Stimulated activated CD8-positive, alpha-beta memory T cell treated with anti-CD3 and anti-CD28 coated beads, Interleukin-2, amount 100 ng/mL, for 48 hours (primary cell): ENCODE measurements at regions not wholly inside any gene's neighbourhood (a gene's known extent, or its start where the extent isn't known, plus 50 kb on each side); places are given as distances from the start of the nearest gene placed in this dataset.
"Not testable (repeated sequence)": the region's sequence is repeated elsewhere in the genome, so short reads cannot be mapped to it uniquely, and the experiment has no call there.

Experiments
- DNase-seq, 2 donors: peaks; one replicate each; pipeline ENCODE4 v3.0.0-alpha.2; 2020; ENCODE audit warnings: low read depth in 2 of 2

GRCh38 chr5:56422076-56422762 is 189.1 kb upstream of the ANKRD55 start:
- no peak for DNase-seq

GRCh38 chr5:56421246-56422075 is 188.3 kb upstream of the ANKRD55 start:
- no peak for DNase-seq

- DNase-seq: no peak
Measured at GRCh38 chr5:56420323-56420722, 187.2 kb upstream of the ANKRD55 start.

GRCh38 chr5:56419667-56420066 is 186.5 kb upstream of the ANKRD55 start:
- no peak for DNase-seq

- no peak for DNase-seq
Measured at GRCh38 chr5:56415356-56415765, 182.2 kb upstream of the ANKRD55 start.

DNA sequence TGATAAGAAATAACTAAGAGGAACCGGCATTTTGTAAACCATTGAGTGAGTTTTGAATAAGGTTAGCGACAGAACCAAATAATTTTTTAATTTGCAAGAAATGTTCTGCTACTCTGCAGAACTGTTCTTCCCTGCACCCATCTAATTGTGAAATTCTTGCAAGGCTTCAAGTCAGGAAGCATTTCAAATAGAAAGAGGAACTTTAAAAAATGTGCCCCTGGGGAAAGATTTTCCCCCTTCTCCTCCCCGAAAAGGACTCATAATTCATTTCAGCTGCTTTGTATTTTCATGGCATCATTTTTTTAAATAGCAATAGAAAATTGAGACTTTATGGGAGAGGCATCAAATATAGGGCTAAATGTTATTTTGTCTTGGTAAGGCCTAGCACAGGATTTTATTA is 180.9 kb upstream of the ANKRD55 start:
- no peak for DNase-seq

DNA sequence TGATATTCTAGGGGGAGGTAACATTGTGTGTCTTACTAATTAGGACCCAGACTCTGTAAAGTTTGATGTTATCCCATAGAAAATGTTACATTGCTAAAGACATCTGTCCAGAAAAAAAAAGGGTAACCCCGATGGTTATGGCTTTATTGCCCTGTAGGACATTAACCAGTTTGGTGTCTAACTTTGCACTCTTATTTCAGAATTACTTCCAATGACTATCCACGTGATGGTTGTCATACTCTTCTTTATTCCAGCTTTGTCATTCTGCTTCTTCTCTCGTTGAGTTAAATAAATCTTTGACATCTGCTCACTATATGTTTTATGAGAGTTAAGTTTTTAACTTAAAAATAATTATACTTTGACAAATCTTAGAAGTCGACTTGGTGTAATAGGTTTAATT is 180.4 kb upstream of the ANKRD55 start:
- no peak for DNase-seq

DNA sequence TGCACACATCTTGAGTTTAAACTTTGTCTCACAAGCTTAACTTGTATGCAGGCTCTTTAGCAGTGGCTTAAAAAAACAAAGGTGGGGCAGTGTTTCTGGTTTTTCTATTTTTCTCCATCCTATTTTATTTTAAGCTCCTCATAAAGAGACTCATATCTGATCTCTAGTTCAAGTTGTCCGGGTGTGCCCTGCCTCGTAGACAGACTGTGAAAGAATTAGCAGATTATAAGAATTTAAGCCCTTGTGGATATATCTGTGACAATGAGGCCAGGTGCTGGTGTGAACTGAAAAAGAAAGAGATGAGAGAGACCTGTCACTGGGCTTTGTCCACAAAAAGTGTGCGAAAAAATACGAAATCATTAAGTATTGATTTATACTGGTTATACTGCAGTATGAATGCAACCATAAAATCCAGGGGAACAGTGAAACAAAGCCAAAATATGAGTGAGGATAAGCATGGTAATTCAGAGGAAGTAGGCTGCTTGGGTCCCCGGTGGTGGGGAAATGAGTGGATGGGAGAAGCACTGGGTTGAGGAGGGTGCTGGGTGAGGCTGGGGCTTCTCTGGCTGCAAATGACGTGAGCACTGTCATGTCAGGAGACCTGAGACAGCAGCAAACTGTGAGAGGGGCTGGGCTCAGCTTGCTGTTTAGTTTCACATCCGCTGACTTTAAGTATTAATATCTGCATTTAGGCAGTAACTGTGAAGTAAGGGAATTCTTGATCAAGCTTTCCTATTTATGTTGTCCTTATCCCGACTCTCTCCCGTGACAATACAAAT is 179.7 kb upstream of the ANKRD55 start:
- no peak for DNase-seq

DNA sequence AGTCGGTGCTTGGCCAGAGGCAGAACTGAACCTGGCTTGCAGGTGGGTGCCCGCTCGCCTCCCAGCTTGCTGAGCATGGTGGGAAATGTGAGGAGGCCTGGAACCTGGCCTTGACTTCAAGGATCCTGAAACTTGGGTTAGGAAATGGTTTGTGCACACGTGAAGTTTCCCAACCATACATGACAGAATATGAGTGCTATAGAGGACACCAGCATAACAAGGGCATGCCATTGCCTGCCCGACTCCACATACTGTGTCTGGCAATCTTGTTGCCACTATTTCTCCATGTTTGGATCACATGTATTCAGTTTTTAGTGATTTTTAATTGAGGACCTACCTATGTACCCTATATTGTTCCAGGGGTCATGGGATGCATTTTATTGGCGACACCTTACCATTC is 177.6 kb upstream of the ANKRD55 start:
- DNase-seq: no peak

DNA sequence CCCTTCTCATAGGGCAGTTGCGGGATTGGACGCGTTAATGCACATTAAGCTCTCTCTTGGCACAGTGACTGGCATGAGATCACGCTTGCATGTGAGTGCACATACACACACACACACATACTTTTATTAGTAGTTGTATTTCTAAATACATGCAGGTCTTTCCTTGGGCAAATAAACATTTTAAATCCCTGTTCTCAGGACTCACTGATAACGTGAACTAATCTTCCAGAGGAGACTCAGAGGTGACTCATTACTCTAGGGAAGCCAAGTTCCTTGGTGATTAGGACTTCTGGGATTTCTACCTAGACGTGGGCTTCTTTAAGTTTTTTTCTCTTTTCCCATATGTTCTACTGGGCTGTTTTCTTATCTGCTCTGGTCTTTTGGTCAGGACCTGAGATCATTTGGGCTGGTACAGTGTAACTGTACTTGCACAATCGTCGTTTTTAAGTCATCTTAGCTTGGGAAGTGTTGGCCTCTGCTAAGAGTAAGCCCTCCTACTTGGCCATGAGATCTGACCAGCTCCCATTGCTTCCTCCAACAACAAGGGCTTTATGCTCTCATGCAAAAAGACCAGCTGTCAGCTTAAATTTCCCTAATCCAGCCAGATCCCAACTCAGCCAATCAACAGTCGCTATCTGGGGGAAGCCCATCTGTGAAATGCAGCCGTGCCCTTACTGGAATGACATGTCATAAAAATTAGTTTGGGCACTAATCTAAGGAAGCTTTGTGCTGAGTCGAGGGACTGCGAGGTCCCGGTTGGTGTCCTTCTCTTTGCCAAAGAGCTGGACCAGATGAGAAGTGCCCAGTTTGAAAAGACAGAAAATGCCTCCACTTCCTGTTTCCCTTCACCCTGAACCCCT is 176.4 kb upstream of the ANKRD55 start:
- DNase-seq: no peak

- DNase-seq: no peak
Measured at GRCh38 chr5:56406838-56407237, 173.7 kb upstream of the ANKRD55 start.

GRCh38 chr5:56406221-56406620 is 173.1 kb upstream of the ANKRD55 start:
- no peak for DNase-seq

DNA sequence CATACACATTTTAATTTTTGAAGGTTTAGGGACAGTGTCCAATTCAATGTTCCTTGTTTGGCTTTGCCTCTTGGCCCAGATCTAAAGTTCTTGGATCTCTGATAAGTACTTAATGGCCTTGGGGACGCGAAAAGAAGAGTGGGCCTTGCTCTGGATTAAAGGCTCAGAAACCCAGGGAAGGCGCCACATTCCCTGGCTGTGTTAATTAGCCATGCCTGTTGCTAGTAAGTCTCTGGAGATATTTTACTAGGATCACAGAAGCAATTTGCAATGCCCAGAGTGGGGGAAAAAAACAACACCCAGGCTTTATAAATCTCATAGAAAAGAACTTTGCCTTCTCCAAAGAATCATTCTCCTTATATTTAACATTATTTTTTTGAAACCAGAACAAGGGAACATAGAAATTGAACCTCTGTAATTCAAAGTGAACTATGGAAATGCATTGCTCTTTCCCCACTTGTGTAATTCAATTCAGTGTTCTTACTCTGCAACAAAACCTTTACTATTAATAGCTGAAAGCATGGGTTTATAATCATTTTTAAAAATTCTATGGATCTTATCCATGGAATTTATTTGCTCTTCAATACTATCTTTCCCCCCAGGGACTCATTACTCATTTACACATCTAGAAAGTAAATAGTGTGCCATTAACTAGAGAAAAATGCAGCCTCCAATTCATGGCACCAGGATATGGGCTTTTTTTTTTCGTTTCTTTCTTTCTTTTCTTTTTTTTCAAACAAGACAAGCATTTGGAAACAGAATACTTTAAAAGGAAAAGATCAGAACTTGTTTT is 172.2 kb upstream of the ANKRD55 start:
- DNase-seq: no peak

DNA sequence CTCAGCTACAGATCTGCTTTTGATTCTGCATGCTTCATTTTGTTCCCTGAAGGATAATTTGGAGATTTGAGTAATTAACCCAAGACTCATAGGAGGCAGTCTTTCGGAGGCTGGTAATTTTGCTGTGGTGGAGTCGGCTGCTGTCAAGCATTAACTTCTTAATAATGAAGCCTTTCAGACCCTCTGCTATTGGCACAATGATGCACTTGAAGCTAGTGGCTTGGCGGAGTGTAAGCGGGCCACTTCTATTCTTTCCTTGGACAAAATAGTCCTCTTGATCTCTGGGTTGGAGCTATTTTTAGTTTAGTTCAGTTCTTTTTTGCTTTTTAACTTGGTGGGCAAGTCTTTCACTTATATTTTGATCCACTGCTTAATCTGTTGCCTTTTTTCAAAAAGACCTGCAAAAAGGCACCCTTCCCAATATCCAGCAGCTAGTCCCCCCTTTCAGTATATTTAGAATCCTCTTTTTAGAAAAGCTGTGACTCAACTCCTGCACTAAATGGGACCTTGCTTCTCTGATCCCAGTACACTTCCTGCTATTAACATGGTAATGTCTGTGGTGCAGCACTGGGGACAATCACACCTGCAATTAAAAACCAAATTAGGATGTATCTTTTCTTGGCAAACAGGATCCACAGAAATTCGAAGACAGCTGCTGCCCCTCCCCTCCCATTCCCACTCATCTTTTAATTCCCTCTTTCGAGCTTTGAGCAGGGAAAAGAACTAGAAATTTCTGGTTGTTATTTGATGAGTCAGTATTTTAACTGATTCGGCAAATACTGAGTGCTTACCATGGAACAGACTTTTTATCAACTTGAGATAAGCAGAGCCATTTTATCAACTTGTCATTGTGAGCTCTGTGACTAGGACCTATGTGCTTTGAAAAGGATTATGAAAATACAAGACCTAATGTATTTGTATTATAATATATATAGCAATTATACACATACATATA is 169.4 kb upstream of the ANKRD55 start:
- no peak for DNase-seq

- not testable (repeated sequence) for DNase-seq
Measured at GRCh38 chr5:56397796-56398195, 164.7 kb upstream of the ANKRD55 start.

DNA sequence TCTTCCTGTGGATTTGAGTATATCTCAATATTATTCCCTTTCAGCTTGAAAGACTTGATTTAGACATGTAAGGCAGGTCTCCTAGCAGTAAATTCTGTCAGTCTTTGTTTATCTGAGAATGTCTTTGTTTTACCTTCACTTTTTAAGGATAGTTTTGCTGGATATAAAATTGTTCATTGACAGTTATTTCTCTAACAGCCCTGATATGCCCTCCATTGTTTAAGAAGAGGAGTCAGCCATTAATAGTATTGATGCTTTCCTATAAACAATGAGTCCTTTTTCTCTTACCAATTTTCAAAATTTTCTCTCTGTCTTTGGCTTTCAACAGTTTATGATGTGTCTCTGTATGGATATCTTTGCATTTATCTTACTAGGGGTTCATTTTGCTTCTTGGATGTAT is 163.5 kb upstream of the ANKRD55 start:
- DNase-seq: no peak

- no peak for DNase-seq
Measured at GRCh38 chr5:56389261-56389660, 156.1 kb upstream of the ANKRD55 start.

DNA sequence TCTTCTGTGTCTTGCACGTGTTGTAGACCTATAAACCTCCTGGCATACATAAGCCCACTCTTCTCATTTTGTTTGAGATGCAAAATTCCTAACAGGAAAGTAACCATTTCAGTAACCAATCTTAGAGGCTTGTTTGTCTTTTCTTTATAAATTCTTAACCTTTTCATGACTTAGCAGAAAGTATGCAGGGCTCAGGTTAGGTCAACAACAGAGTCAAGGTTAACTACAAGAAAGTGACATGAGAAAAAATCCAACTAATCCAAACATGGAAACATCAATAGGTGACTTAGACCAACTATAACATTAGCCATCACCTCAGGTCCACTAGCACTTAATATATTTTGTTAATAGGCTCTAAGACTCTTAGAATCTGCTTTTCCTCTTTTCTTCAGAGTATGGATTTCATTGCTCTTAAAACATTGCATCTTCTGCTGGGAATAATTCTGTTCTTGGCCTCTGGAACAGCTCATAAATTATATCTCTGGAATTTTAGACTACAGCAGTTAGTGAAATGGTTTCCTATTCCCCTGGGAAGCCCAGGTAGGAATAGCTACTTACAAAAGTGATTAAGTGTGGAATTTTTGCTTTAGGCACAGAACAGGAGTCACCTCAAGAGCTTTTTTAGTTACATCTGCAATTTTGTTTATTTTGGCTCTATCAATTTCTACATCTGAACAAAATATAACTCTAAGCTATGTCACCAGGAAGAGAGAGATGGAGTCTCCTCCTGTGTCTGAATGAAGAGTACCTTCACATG is 155.3 kb upstream of the ANKRD55 start:
- no peak for DNase-seq

DNA sequence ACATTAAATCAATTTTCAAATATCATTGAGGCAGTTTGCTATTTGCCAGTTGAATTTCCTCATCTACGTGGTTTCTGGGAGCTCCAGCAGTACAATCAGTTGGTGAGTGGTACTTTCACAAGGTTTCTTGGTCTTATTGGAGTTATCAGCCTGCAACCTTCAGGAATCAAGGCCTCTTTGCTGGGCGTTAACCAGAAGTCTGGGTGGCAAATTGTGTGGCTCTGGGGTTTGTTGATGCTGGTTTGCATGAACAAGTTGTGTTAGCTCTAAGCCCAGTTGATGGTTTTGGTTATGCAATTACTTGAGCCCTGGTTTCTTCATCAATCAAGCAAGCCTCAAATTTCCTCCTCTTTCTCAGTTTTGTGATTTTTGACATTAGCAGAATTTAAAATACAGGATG is 152.9 kb upstream of the ANKRD55 start:
- no peak for DNase-seq
